Astrocyte of the cerebellum (primary cell): ENCODE measurements at regions not wholly inside any gene's neighbourhood (a gene's known extent, or its start where the extent isn't known, plus 50 kb on each side); places are given as distances from the start of the nearest gene placed in this dataset.

ENCODE experiments used
- DNase-seq: peaks from one replicate; pipeline ENCODE4 v3.0.0-alpha.2; 2011; ENCODE audit warnings: low read depth
- H3K4me3 ChIP-seq: 2 replicates; pipeline ENCODE4 v1.5.1; 2011; ENCODE audit warnings: mild to moderate bottlenecking, low read depth, low read length, moderate library complexity
- in situ Hi-C: cut with HindIII; loops from 2 replicates; pipeline ENCODE4 v1.10.0; 2017; ENCODE audit warnings: low sequenced_read_pairs
- TF ChIP-seq, protein P1 (sequence below): IDR thresholded peaks from 2 replicates; pipeline ENCODE4 v1.5.1; 2012; ENCODE audit warnings: low read length, low read depth, moderate library complexity, mild to moderate bottlenecking; ENCODE audit errors: missing control alignments

GRCh38 chr3:62926494-62926893 lies 51.3 kb upstream of the CADPS start:
- no peak overlapping the region for H3K4me3 ChIP-seq
- in situ Hi-C loops = no loop called here
- TF ChIP-seq, protein P1, sequence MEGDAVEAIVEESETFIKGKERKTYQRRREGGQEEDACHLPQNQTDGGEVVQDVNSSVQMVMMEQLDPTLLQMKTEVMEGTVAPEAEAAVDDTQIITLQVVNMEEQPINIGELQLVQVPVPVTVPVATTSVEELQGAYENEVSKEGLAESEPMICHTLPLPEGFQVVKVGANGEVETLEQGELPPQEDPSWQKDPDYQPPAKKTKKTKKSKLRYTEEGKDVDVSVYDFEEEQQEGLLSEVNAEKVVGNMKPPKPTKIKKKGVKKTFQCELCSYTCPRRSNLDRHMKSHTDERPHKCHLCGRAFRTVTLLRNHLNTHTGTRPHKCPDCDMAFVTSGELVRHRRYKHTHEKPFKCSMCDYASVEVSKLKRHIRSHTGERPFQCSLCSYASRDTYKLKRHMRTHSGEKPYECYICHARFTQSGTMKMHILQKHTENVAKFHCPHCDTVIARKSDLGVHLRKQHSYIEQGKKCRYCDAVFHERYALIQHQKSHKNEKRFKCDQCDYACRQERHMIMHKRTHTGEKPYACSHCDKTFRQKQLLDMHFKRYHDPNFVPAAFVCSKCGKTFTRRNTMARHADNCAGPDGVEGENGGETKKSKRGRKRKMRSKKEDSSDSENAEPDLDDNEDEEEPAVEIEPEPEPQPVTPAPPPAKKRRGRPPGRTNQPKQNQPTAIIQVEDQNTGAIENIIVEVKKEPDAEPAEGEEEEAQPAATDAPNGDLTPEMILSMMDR = no peak
- DNase-seq = no peak

GRCh38 chr3:62928256-62928655 lies 53.0 kb upstream of the CADPS start:
- no peak overlapping the region for H3K4me3 ChIP-seq
- in situ Hi-C loops = no loop called here
- TF ChIP-seq, protein P1 = no peak
- DNase-seq = no peak

DNA sequence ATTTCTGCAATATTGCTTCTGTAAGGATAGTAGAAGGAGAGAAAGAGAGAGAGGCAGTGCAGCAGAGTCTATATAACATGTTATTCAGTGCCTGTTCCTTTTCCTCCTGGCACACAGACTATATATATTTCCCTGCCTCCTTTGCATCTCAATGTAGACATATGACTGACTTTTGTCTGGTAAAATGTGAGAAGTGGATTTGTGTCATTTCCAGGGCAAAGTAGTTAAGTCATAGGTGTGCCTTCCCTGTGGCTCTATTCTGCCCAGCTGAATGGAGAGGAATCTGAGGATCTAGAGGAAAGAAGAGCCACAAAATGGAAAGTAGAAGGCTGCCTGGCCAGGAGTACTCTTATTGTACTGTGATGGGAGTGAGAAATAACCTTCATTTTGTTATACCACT lies 54.6 kb upstream of the CADPS start:
- H3K4me3 ChIP-seq = no peak overlapping the region
- TF ChIP-seq, protein P1 = no peak
- DNase-seq = no peak
- in situ Hi-C loops = no loop called here

- in situ Hi-C loops = no loop called here
- TF ChIP-seq, protein P1 = no peak
- no peak overlapping the region for H3K4me3 ChIP-seq
- no peak for DNase-seq
Measured at GRCh38 chr3:62935793-62936192, 60.6 kb upstream of the CADPS start.

DNA sequence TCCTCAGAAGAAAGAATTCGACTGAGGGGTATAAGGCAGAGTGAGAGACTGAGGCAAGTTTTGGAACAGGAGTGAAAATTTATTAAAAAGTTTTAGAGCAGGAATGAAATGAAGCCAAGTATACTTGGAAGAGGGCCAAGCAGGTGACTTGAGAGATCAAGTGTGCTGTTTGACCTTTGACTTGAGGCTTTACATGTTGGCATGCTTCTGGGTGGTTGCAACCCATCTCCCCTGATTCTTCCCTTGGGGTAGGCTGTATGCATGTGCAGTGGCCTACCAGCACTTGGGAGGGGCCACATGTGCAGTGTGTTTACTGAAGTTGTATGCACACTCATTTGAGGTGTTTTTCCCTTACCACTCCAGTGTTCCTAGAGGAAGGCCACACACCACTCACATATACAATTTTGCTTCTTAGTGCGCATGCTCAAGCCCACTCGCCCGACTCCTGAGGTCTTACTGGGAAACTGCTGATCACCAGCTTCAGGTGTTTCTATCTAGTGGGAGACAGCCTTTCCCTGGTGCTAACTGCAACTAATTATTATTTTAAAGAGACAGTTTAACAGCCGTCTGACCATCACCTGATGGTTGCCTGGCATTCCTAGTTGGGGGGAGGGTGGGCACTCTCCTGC lies 61.5 kb upstream of the CADPS start:
- no peak overlapping the region for H3K4me3 ChIP-seq
- no peak for DNase-seq
- in situ Hi-C loops = no loop called here
- TF ChIP-seq, protein P1 = no peak

GRCh38 chr3:62938583-62938982 lies 63.4 kb upstream of the CADPS start:
- in situ Hi-C loops = no loop called here
- no peak for DNase-seq
- TF ChIP-seq, protein P1 = no peak
- no peak overlapping the region for H3K4me3 ChIP-seq
